ENCODE measurements at regions not wholly inside any gene's neighbourhood (a gene's known extent, or its start where the extent isn't known, plus 50 kb on each side); places are given as distances from the start of the nearest gene placed in this dataset.

- DNase-seq (ENCODE audit: low read depth) = no peak
Observed at GRCh38 chr22:48613566-48614200, 1214.0 kb downstream of the BRD1 start.

- no peak for DNase-seq (ENCODE audit: low read depth)
Observed at GRCh38 chr22:48612077-48612995, 1215.3 kb downstream of the BRD1 start.

GRCh38 chr22:48609279-48609865 lies 1218.3 kb downstream of the BRD1 start:
- no peak for DNase-seq (ENCODE audit: low read depth)

GRCh38 chr22:48607901-48608662 lies 1219.6 kb downstream of the BRD1 start:
- DNase-seq (ENCODE audit: low read depth) = no peak

GRCh38 chr22:48606684-48607307 lies 1220.9 kb downstream of the BRD1 start:
- DNase-seq (ENCODE audit: low read depth) = no peak

GRCh38 chr22:48605856-48606481 lies 1221.7 kb downstream of the BRD1 start:
- DNase-seq (ENCODE audit: low read depth) = no peak

- DNase-seq (ENCODE audit: low read depth) = no peak
Observed at GRCh38 chr22:48605125-48605524, 1222.5 kb downstream of the BRD1 start.

- no peak for DNase-seq (ENCODE audit: low read depth)
Observed at GRCh38 chr22:48603621-48604320, 1223.9 kb downstream of the BRD1 start.

- DNase-seq (ENCODE audit: low read depth) = no peak
Observed at GRCh38 chr22:48602805-48603518, 1224.7 kb downstream of the BRD1 start.

GRCh38 chr22:48600681-48601080 lies 1227.0 kb downstream of the BRD1 start:
- DNase-seq (ENCODE audit: low read depth) = no peak

GRCh38 chr22:48600171-48600570 lies 1227.5 kb downstream of the BRD1 start:
- no peak for DNase-seq (ENCODE audit: low read depth)

GRCh38 chr22:48599346-48599745 lies 1228.3 kb downstream of the BRD1 start:
- no peak for DNase-seq (ENCODE audit: low read depth)

GRCh38 chr22:48596111-48596850 lies 1231.4 kb downstream of the BRD1 start:
- no peak for DNase-seq (ENCODE audit: low read depth)

GRCh38 chr22:48595511-48595905 lies 1232.2 kb downstream of the BRD1 start:
- no peak for DNase-seq (ENCODE audit: low read depth)

GRCh38 chr22:48594757-48595510 lies 1232.7 kb downstream of the BRD1 start:
- no peak for DNase-seq (ENCODE audit: low read depth)

GRCh38 chr22:48594016-48594756 lies 1233.5 kb downstream of the BRD1 start:
- DNase-seq (ENCODE audit: low read depth) = no peak

- DNase-seq (ENCODE audit: low read depth) = no peak
Observed at GRCh38 chr22:48593551-48593950, 1234.1 kb downstream of the BRD1 start.
